K562 (cell line): ENCODE measurements at regions not wholly inside any gene's neighbourhood (a gene's known extent, or its start where the extent isn't known, plus 50 kb on each side); places are given as distances from the start of the nearest gene placed in this dataset.

Experiments used
- ATAC-seq: fragments of 200-7000 bp; cut with Tn5 transposase; 3 replicates; pipeline ENCODE4 v1.9.1; 2020; ENCODE audit warnings: moderate library complexity
- BruUV-seq: library from RNA; stranded (reverse); fragments of 400-500 nt; replicated peaks from 2 replicates; lab custom pipeline; 2021; lab: Mats Ljungman, UMichigan
- CTCF ChIA-PET: fragments of 300-600 bp; formaldehyde crosslinking; extraction: SDS; loops from one replicate; lab custom pipeline; 2021; ENCODE audit warnings: low intra/inter-chr PET ratio; lab: Yijun Ruan, JAX
- POLR2A ChIA-PET: fragments of 300-600, 350-650 bp; sonication (Branson Sonifier 250); formaldehyde crosslinking; extraction: SDS; loops from one replicate; lab custom pipeline; 2021; ENCODE audit warnings: antibody characterized with exemption, inconsistent platforms; lab: Yijun Ruan, JAX
- DNase-seq, 4 experiments: peaks; one replicate each; pipeline versions ENCODE4 v3.0.0 to v3.0.0-alpha.2; 2011 to 2018; ENCODE audit warnings: low spot score in 3 of 4, mixed read lengths in 3 of 4; ENCODE audit errors: extremely low read depth in 1 of 4
- FAIRE-seq: peaks from 2 replicates; lab custom pipeline; 2011; peaks lifted over from hg19 to GRCh38; lab: Jason Lieb, UNC
- H2AFZ ChIP-seq: 2 replicates; pipeline ENCODE4 v1.6.0; 2011; ENCODE audit warnings: low read depth, low read length, control low read depth, inconsistent platforms
- H3K27ac ChIP-seq: fragments of 200-600 bp; 3 replicates; pipeline ENCODE4 v1.8.0; 2011; ENCODE audit warnings: low read depth, mild to moderate bottlenecking, control low read depth, inconsistent platforms, low read length, moderate library complexity, mixed read lengths; ENCODE audit errors: extremely low read depth
- H3K27me3 ChIP-seq, 2 experiments: fragments of 300-600 bp in 1 of 2; 2 replicates in 1 of 2; 3 replicates in 1 of 2; pipeline versions ENCODE4 v1.6.0 to v1.8.0; 2011; ENCODE audit warnings: inconsistent platforms in 2 of 2, low read length in 2 of 2, mild to moderate bottlenecking in 1 of 2, mixed read lengths in 1 of 2, moderate library complexity in 1 of 2; ENCODE audit not compliant: control insufficient read depth in 2 of 2, insufficient read depth in 2 of 2
- H3K36me3 ChIP-seq: fragments of 300-600 bp; 3 replicates; pipeline ENCODE4 v1.8.0; 2011; ENCODE audit warnings: mild to moderate bottlenecking, low read length, inconsistent platforms; ENCODE audit not compliant: control insufficient read depth, insufficient read depth
- H3K4me1 ChIP-seq, 2 experiments: fragments of 200-600 bp in 1 of 2; replicated peaks in 1 of 2; 2 replicates in 1 of 2; 3 replicates in 1 of 2; pipeline versions ENCODE4 v1.5.1 to v1.8.0; 2011; ENCODE audit warnings: inconsistent platforms in 2 of 2, low read length in 2 of 2, mild to moderate bottlenecking in 1 of 2, mixed read lengths in 1 of 2, moderate library complexity in 1 of 2; ENCODE audit not compliant: control insufficient read depth in 2 of 2, insufficient read depth in 2 of 2
- H3K4me2 ChIP-seq: 2 replicates; pipeline ENCODE4 v1.6.1; 2011; ENCODE audit warnings: low read length, control low read depth, inconsistent platforms, mixed read lengths; ENCODE audit not compliant: insufficient read depth
- H3K4me3 ChIP-seq: fragments of 200-600 bp; sonication (generic), shearing (Covaris generic); 2 replicates; pipeline ENCODE4 v1.5.1; 2016; ENCODE audit warnings: control low read depth, inconsistent platforms
- H3K79me2 ChIP-seq: fragments of 200-600 bp; 3 replicates; pipeline ENCODE4 v1.8.0; 2011; ENCODE audit warnings: low read length, inconsistent platforms; ENCODE audit not compliant: control insufficient read depth, insufficient read depth
- H3K9ac ChIP-seq, 2 experiments: 2 replicates each; pipeline versions ENCODE4 v1.6.0 to v1.6.1; 2011; ENCODE audit warnings: low read depth in 2 of 2, low read length in 2 of 2, control low read depth in 1 of 2, inconsistent platforms in 1 of 2, mild to moderate bottlenecking in 1 of 2, mixed read lengths in 1 of 2; ENCODE audit not compliant: insufficient read depth in 1 of 2
- H3K9me1 ChIP-seq: one replicate; pipeline ENCODE4 v1.6.0; 2011; ENCODE audit warnings: inconsistent platforms, mild to moderate bottlenecking, low read length, moderate library complexity; ENCODE audit not compliant: control insufficient read depth, insufficient read depth
- H3K9me3 ChIP-seq: replicated peaks from 2 replicates; pipeline ENCODE4 v1.5.1; 2011; ENCODE audit warnings: low read depth, low read length, inconsistent platforms; ENCODE audit not compliant: control insufficient read depth, insufficient read depth
- H4K20me1 ChIP-seq: replicated peaks from 2 replicates; pipeline ENCODE4 v1.6.1; 2011; ENCODE audit warnings: low read length, inconsistent platforms, mixed read lengths; ENCODE audit not compliant: control insufficient read depth, insufficient read depth
- E2F3 ChIP-seq: fragments of 250-450 bp; sonication (Bioruptor Pico); IDR thresholded peaks from 2 replicates; pipeline ENCODE4 v1.4.0; 2020; ENCODE audit warnings: mild to moderate bottlenecking
- PBX2 ChIP-seq, 2 experiments: IDR thresholded peaks in 1 of 2; conservative IDR thresholded peaks in 1 of 2; 2 replicates each; pipeline ENCODE4 v1.6.1; 2016; ENCODE audit warnings: low read depth in 2 of 2, mild to moderate bottlenecking in 1 of 2, missing compliant biosample characterization in 1 of 2, missing genetic modification characterization in 1 of 2, moderate library complexity in 1 of 2
- WGBS: fragments of 100-300 bp; shearing (Covaris generic); methylation state at CpG from one replicate; pipeline ENCODE4 v1.1.6; 2016; ENCODE audit warnings: low coverage, mixed read lengths; ENCODE audit not compliant: insufficient coverage; ENCODE audit errors: missing lambda C conversion rate; 5-methylcytosine and 5-hydroxymethylcytosine counted together
- in situ Hi-C: fragments of 300-500 bp; cut with MboI; formaldehyde crosslinking; loops from 4 replicates; pipeline ENCODE4 v1.15.0; 2018; ENCODE audit warnings: inconsistent platforms, mixed read lengths
- intact Hi-C: fragments of 100-400 bp; cut with micrococcal nuclease; formaldehyde crosslinking; loops from 2 replicates; pipeline ENCODE4 v1.14.2; 2022
- TF ChIP-seq, protein P1 (sequence below): sonication (generic); formaldehyde crosslinking; IDR thresholded peaks from 2 replicates; pipeline ENCODE4 v1.8.1; 2023; ENCODE audit warnings: mild to moderate bottlenecking, missing genetic modification reagents

DNA sequence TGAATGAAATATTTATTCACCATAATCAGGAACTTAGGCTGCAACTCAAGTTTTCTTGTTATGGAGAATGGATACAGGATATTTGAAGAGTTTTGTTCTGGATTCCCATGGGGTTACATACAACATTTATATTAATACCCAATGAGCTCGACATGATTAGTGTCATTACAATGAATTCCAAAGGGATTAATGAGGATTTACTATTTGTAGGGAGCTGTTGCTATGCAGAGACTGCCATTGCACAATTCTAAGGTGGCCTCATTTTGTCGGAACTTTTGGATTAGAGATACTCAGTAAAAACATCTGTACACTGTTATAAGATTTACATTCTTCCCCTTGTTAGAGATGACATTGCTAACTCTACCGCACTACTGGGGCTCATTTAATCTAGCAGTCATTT lies 586.8 kb upstream of the MAP3K7 start:
- Histone ChIP-seq H3K4me3 (no peak overlapping the region), H2AFZ (no peak overlapping the region), H3K27ac (no peak overlapping the region), H3K9me3 (no peaks in the 10 kb centered on the region), H3K4me1 (no peaks in the 10 kb centered on the region), H3K36me3 (no peaks in the 10 kb centered on the region), H3K9me1 (no peaks in the 10 kb centered on the region), H4K20me1 (no peaks in the 10 kb centered on the region), H3K4me2 (no peak overlapping the region), H3K9ac (no peak overlapping the region), H3K27me3 (no peaks in the 10 kb centered on the region), H3K79me2 (no peaks in the 10 kb centered on the region)
- TF ChIP-seq, protein P1, sequence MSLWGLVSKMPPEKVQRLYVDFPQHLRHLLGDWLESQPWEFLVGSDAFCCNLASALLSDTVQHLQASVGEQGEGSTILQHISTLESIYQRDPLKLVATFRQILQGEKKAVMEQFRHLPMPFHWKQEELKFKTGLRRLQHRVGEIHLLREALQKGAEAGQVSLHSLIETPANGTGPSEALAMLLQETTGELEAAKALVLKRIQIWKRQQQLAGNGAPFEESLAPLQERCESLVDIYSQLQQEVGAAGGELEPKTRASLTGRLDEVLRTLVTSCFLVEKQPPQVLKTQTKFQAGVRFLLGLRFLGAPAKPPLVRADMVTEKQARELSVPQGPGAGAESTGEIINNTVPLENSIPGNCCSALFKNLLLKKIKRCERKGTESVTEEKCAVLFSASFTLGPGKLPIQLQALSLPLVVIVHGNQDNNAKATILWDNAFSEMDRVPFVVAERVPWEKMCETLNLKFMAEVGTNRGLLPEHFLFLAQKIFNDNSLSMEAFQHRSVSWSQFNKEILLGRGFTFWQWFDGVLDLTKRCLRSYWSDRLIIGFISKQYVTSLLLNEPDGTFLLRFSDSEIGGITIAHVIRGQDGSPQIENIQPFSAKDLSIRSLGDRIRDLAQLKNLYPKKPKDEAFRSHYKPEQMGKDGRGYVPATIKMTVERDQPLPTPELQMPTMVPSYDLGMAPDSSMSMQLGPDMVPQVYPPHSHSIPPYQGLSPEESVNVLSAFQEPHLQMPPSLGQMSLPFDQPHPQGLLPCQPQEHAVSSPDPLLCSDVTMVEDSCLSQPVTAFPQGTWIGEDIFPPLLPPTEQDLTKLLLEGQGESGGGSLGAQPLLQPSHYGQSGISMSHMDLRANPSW (CRISPR knock-in tag), result no peak
- TF ChIP-seq E2F3 (no peak), PBX2 (CRISPR knock-in tag; IDR thresholded peaks at IDR 0.05; ENCODE audit: low read depth) (no peak), PBX2 (tag; conservative IDR thresholded peaks at IDR 0.05; ENCODE audit: low read depth) (no peak)
- WGBS, result 0% methylated on average over 3 of the region's 3 CpGs
- ATAC-seq (no peak), DNase-seq (no peak), FAIRE-seq (no peak)
- in situ Hi-C loops, result no loop called here
- intact Hi-C loops, result no loop called here
- POLR2A ChIA-PET, result no interaction called here
- BruUV-seq, result no TSS peak
- CTCF ChIA-PET, result no interaction called here
